ENCODE measurements at regions not wholly inside any gene's neighbourhood (a gene's known extent, or its start where the extent isn't known, plus 50 kb on each side); places are given as distances from the start of the nearest gene placed in this dataset.

DNA sequence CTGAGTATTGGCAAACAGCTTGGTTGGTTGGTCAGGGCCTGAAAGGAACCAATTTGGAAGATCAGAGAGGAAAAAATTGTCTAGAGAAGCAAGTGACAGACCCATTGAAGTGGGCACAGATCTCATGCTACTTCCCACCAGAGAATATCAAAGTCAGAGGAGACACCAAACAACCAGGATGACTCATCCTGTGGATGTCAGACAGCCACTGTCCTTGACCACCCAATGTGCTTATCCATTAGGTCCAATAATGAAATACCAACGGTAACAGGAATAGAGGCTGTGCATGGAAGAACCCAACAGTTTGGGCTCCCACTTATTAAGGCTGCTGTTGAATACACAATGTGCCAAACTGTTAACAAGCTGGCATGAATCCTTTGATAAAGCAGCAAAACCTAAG is 323.1 kb upstream of the ATP11B start:
- no peaks in the 10 kb centered on the region for H3K36me3 Mint-ChIP-seq (ENCODE audit: insufficient read depth in 2 of 2)
- DNase-seq: no peak
- no peak overlapping the region for H3K4me3 Mint-ChIP-seq
- ATAC-seq (replicated peaks in 1 of 2): no peak
- H3K27ac Mint-ChIP-seq: no peak overlapping the region
- no peaks in the 10 kb centered on the region for H3K4me1 Mint-ChIP-seq (ENCODE audit: low read depth)
- no peaks in the 10 kb centered on the region for H3K9me3 Mint-ChIP-seq
- no peaks in the 10 kb centered on the region for H3K27me3 Mint-ChIP-seq (ENCODE audit: low read depth)

DNA sequence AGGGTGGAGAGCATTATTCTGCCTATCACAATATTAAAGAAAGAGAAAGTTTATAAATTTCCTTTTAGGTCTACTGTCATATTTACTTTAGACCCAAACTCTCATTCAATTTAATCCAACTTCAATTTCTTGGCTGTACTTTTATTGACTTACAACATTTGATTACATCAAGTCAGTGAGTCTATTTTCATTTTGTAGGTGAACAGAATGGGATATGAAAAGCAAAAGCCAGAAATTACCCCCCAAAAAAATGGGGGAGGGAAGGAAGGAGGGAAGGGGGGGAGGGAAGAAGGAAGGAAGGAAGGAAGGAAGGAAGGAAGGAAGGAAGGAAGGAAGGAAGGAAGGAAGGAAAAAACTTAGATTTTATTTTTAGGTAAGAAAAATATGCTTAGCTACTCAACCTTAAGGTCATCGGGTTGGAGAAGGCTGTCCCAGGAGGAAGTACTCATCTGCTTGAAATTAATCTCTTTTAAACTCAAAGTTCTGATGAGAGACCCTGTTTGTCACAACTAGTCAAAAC is 320.1 kb upstream of the ATP11B start:
- no peak overlapping the region for H3K4me3 Mint-ChIP-seq
- no peak for DNase-seq
- no peaks in the 10 kb centered on the region for H3K27me3 Mint-ChIP-seq (ENCODE audit: low read depth)
- H3K27ac Mint-ChIP-seq: no peak overlapping the region
- no peaks in the 10 kb centered on the region for H3K4me1 Mint-ChIP-seq (ENCODE audit: low read depth)
- no peaks in the 10 kb centered on the region for H3K9me3 Mint-ChIP-seq
- no peaks in the 10 kb centered on the region for H3K36me3 Mint-ChIP-seq (ENCODE audit: insufficient read depth in 2 of 2)
- ATAC-seq (replicated peaks in 1 of 2): no peak

- H3K27me3 Mint-ChIP-seq (ENCODE audit: low read depth): no peaks in the 10 kb centered on the region
- ATAC-seq (replicated peaks in 1 of 2): no peak
- DNase-seq: no peak
- H3K27ac Mint-ChIP-seq: no peak overlapping the region
- no peaks in the 10 kb centered on the region for H3K4me1 Mint-ChIP-seq (ENCODE audit: low read depth)
- H3K36me3 Mint-ChIP-seq (ENCODE audit: insufficient read depth in 2 of 2): no peaks in the 10 kb centered on the region
- H3K9me3 Mint-ChIP-seq: no peaks in the 10 kb centered on the region
- no peak overlapping the region for H3K4me3 Mint-ChIP-seq
These were observed 314.9 kb upstream of the ATP11B start for GRCh38 chr3:182478369-182478768.

GRCh38 chr3:182479419-182480336 is 313.6 kb upstream of the ATP11B start:
- H3K27me3 Mint-ChIP-seq (ENCODE audit: low read depth): no peaks in the 10 kb centered on the region
- no peaks in the 10 kb centered on the region for H3K36me3 Mint-ChIP-seq (ENCODE audit: insufficient read depth in 2 of 2)
- H3K27ac Mint-ChIP-seq: no peak overlapping the region
- ATAC-seq (replicated peaks in 1 of 2) (no peak), DNase-seq (no peak)
- H3K4me3 Mint-ChIP-seq: no peak overlapping the region
- no peaks in the 10 kb centered on the region for H3K9me3 Mint-ChIP-seq
- H3K4me1 Mint-ChIP-seq (ENCODE audit: low read depth): no peaks in the 10 kb centered on the region

DNA sequence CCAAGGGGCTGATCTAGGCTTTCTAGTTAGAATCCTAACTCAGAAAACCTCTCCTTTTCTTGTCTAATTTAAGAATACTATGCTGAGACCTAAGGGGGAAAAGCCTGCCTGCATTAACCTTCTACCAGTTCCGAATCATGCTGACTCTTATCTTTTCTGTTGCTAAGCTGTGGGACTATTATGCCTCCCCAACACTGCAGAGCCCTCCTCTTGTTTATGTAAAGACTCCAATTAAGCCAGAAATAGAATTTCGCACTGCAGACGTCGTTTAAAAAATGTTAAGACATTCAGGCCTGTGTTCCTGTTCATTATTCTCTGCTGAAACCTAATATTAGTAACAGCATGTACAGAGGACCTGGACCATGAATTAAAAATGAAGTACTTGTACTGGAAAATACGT is 310.6 kb upstream of the ATP11B start:
- no peaks in the 10 kb centered on the region for H3K36me3 Mint-ChIP-seq (ENCODE audit: insufficient read depth in 2 of 2)
- no peak overlapping the region for H3K4me3 Mint-ChIP-seq
- H3K27me3 Mint-ChIP-seq (ENCODE audit: low read depth): no peaks in the 10 kb centered on the region
- DNase-seq (no peak), ATAC-seq (replicated peaks in 1 of 2) (no peak)
- no peak overlapping the region for H3K27ac Mint-ChIP-seq
- H3K9me3 Mint-ChIP-seq: no peaks in the 10 kb centered on the region
- no peaks in the 10 kb centered on the region for H3K4me1 Mint-ChIP-seq (ENCODE audit: low read depth)

GRCh38 chr3:182484682-182485081 is 308.6 kb upstream of the ATP11B start:
- no peaks in the 10 kb centered on the region for H3K4me1 Mint-ChIP-seq (ENCODE audit: low read depth)
- no peak overlapping the region for H3K4me3 Mint-ChIP-seq
- ATAC-seq (replicated peaks in 1 of 2): no peak
- no peaks in the 10 kb centered on the region for H3K9me3 Mint-ChIP-seq
- no peak for DNase-seq
- H3K27ac Mint-ChIP-seq: no peak overlapping the region
- H3K36me3 Mint-ChIP-seq (ENCODE audit: insufficient read depth in 2 of 2): no peaks in the 10 kb centered on the region
- H3K27me3 Mint-ChIP-seq (ENCODE audit: low read depth): no peaks in the 10 kb centered on the region

DNA sequence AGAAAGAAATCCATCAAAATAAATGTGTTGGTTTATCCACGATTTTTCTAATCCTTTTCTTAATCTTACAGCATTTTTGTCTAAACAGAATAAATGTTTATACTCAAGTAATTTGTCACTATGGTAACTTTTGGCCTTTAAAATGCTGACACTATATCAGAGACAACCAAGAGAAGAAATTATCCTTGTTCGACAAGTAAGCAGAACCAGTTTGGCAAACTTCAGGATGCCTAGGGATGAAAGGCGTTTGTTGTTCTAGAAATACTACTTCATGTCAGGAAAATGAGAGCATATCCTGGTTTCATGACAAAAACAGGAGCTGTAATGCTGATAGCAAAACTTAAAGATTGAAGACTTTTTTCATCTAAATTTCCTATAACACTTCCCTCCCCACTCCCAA is 308.0 kb upstream of the ATP11B start:
- Mint-ChIP-seq H3K27me3 (ENCODE audit: low read depth) (no peaks in the 10 kb centered on the region), H3K4me3 (no peak overlapping the region)
- no peak for ATAC-seq (replicated peaks in 1 of 2)

DNA sequence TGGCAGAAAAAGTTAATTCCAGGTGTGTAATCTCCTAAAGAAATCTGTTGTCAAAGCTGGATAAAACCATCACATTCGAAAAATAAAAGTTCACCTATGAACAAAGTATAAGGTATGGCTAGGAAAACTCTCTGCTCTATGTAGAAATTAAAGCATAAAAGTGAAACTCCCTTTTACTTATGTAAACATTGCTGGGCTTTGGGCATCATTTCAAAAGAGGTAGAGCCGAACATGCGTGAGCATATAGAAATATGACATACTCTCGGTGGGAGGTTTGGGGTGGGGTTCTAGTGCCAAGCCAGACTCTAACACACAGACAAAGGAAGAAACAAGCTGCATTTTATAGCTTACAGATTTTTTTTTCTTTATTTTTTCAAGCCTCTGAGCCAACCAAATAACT is 306.8 kb upstream of the ATP11B start:
- Mint-ChIP-seq H3K27ac (no peak overlapping the region), H3K4me3 (no peak overlapping the region), H3K36me3 (ENCODE audit: insufficient read depth in 2 of 2) (no peaks in the 10 kb centered on the region), H3K4me1 (ENCODE audit: low read depth) (no peaks in the 10 kb centered on the region), H3K9me3 (no peaks in the 10 kb centered on the region), H3K27me3 (ENCODE audit: low read depth) (no peaks in the 10 kb centered on the region)
- DNase-seq (no peak), ATAC-seq (replicated peaks in 1 of 2) (no peak)

More for the DNA sequence above, 308.0 kb upstream of the ATP11B start:
- Mint-ChIP-seq H3K9me3 (no peaks in the 10 kb centered on the region), H3K4me1 (ENCODE audit: low read depth) (no peaks in the 10 kb centered on the region), H3K27ac (no peak overlapping the region), H3K36me3 (ENCODE audit: insufficient read depth in 2 of 2) (no peaks in the 10 kb centered on the region)
- DNase-seq: no peak

GRCh38 chr3:182487143-182487542 is 306.2 kb upstream of the ATP11B start:
- Mint-ChIP-seq H3K36me3 (ENCODE audit: insufficient read depth in 2 of 2) (no peaks in the 10 kb centered on the region), H3K4me3 (no peak overlapping the region), H3K27me3 (ENCODE audit: low read depth) (no peaks in the 10 kb centered on the region), H3K9me3 (no peaks in the 10 kb centered on the region), H3K4me1 (ENCODE audit: low read depth) (no peaks in the 10 kb centered on the region), H3K27ac (no peak overlapping the region)
- ATAC-seq (replicated peaks in 1 of 2): no peak
- no peak for DNase-seq

DNA sequence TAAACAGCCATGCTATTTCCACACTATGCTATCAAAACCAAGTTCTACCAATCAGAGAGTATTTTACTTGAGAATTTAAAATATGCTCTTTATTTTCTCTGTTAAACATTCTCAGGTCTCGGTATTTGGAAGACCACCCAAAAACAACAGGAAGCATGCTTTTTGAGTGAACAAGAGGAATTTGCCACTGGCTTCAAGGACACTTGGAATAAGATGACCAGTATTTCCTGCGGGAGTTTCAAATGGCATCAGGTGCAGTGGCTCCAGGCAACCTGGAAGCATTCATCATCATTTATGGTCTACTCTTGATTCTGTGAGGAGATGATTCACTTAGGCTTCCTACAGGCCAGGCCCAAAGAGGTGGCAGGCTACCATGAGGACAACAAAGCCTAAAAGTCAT is 305.7 kb upstream of the ATP11B start:
- Mint-ChIP-seq H3K9me3 (no peaks in the 10 kb centered on the region), H3K4me3 (no peak overlapping the region), H3K27me3 (ENCODE audit: low read depth) (no peaks in the 10 kb centered on the region), H3K36me3 (ENCODE audit: insufficient read depth in 2 of 2) (no peaks in the 10 kb centered on the region), H3K4me1 (ENCODE audit: low read depth) (no peaks in the 10 kb centered on the region), H3K27ac (no peak overlapping the region)
- no peak for DNase-seq
- ATAC-seq (replicated peaks in 1 of 2): no peak

DNA sequence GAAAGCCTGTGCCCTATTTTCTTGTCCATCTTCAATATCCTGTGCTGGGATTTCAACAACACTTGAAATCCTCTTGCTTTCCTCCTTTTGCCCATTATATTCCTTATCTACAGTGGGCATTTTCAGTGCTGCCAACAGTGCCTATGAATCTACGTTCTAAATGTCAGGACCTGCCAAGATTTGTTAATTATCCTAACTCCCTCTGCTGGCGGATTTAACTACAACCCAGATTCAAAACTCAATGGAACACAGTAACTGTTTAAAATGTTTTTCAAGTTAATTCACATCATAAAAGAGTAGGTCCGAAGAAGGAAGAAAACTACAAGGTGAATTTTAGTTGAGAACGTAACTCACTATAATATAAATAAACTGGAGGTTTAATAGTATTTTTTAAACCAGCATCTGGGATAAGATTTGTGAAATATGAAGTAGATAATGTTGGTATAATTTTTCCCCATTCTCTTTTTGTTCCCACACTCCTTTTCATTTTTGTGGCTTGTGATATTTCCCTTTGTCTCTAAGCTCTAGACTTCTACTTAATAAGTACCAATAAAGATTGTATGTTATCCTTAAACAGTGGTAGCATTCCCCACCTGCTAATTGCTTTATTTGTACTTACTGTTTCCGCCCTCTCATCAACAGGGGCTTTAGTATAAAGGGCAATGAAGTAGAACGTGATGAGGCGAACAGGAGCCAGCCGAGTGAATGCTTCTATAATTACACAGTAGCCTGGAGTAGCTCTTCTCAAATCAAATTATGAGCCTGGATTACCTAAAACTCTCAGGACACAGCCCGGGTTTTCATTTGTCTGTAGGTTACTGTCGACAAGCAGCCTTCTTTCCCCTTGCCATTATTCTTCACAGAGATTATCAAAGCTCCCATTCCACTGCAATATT is 302.5 kb upstream of the ATP11B start:
- Mint-ChIP-seq H3K9me3 (no peaks in the 10 kb centered on the region), H3K4me3 (no peak overlapping the region), H3K27ac (no peak overlapping the region), H3K27me3 (ENCODE audit: low read depth) (no peaks in the 10 kb centered on the region), H3K4me1 (ENCODE audit: low read depth) (no peaks in the 10 kb centered on the region), H3K36me3 (ENCODE audit: insufficient read depth in 2 of 2) (no peaks in the 10 kb centered on the region)
- DNase-seq (no peak), ATAC-seq (replicated peaks in 1 of 2) (no peak)

DNA sequence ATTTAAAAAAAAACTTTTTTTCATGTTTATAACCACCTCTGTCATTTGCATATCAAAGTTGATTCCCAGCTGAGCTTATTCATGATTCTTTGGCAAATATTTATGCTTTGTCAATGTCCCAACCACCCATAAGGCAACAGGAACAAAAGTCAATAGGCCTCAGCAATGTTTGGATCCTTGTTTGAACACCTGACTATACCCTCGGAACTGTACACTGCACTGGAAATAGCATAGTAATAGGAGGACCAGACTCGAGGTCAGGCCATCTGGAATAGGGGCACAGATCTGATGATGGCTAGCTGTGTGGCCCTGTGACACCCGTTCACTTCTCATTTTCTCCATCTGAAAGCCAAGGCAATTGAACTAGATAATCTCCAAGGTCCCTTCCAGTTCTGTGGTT is 301.7 kb upstream of the ATP11B start:
- DNase-seq (no peak), ATAC-seq (replicated peaks in 1 of 2) (no peak)
- Mint-ChIP-seq H3K9me3 (no peaks in the 10 kb centered on the region), H3K36me3 (ENCODE audit: insufficient read depth in 2 of 2) (no peaks in the 10 kb centered on the region), H3K4me3 (no peak overlapping the region), H3K4me1 (ENCODE audit: low read depth) (no peaks in the 10 kb centered on the region), H3K27me3 (ENCODE audit: low read depth) (no peaks in the 10 kb centered on the region), H3K27ac (no peak overlapping the region)

DNA sequence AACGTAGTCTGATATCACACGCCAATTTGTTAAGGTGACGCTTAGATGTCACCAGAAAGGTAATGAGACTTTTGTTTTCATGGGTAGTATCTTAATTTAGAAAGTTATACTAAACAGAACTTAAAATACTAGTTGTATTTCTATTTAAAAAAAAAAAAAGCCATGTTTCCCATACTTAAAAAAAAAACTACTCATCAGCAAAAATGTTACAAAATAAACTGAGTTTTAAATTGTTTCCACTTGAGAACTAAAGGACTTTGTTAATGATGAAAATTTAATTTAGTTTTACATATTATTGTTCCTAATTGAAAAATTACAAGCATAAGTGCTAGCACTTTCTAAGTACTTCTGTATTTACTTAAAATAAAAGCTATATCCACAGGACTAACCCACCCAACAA is 300.8 kb upstream of the ATP11B start:
- DNase-seq: no peak
- Mint-ChIP-seq H3K4me1 (ENCODE audit: low read depth) (no peaks in the 10 kb centered on the region), H3K4me3 (no peak overlapping the region), H3K27me3 (ENCODE audit: low read depth) (no peaks in the 10 kb centered on the region), H3K9me3 (no peaks in the 10 kb centered on the region), H3K27ac (no peak overlapping the region), H3K36me3 (ENCODE audit: insufficient read depth in 2 of 2) (no peaks in the 10 kb centered on the region)
- ATAC-seq (replicated peaks in 1 of 2): no peak
